A549 (cell line): ENCODE measurements at regions not wholly inside any gene's neighbourhood (a gene's known extent, or its start where the extent isn't known, plus 50 kb on each side); places are given as distances from the start of the nearest gene placed in this dataset.

Source experiments
- ATAC-seq, 2 experiments: fragments of 200-7000 bp in 1 of 2; fragments of >200 bp in 1 of 2; cut with Nextera tagmentation in 1 of 2; cut with Tn5 transposase in 1 of 2; 3 replicates each; pipeline versions ENCODE4 v1.8.0 to v1.9.1; 2018 to 2020; ENCODE audit warnings: mild to moderate bottlenecking in 1 of 2, moderate library complexity in 1 of 2
- CTCF ChIA-PET: fragments of 300-600 bp; sonication (Branson Sonifier 250); formaldehyde crosslinking; extraction: SDS; loops from one replicate; lab custom pipeline; 2021; ENCODE audit warnings: antibody characterized with exemption, inconsistent platforms; lab: Yijun Ruan, JAX
- POLR2A ChIA-PET: fragments of 350-600 bp; formaldehyde crosslinking; extraction: SDS; loops from one replicate; lab custom pipeline; 2021; ENCODE audit warnings: antibody characterized with exemption, inconsistent platforms; lab: Yijun Ruan, JAX
- DNase-seq, 2 experiments: peaks; one replicate each; pipeline versions ENCODE4 v3.0.0 to v3.0.0-alpha.2; 2011 to 2016; ENCODE audit warnings: low read depth in 1 of 2, low spot score in 1 of 2
- FAIRE-seq: peaks from 2 replicates; lab custom pipeline; 2011; peaks lifted over from hg19 to GRCh38; lab: Jason Lieb, UNC
- H3K27ac ChIP-seq, 2 experiments: fragments of >200 bp; sonication (Bioruptor Twin); formaldehyde crosslinking; 3 replicates each; pipeline ENCODE4 v1.5.1; 2016 to 2017
- H3K4me1 ChIP-seq: fragments of >200 bp; sonication (Bioruptor Twin); formaldehyde crosslinking; 3 replicates; pipeline ENCODE4 v1.6.1; 2016
- H3K4me2 ChIP-seq: fragments of >200 bp; sonication (Bioruptor Twin); formaldehyde crosslinking; 3 replicates; pipeline ENCODE4 v1.6.1; 2016
- H3K4me3 ChIP-seq: fragments of >200 bp; sonication (Bioruptor Twin); formaldehyde crosslinking; 3 replicates; pipeline ENCODE4 v1.5.1; 2016
- H3K9me3 ChIP-seq: fragments of >200 bp; sonication (Bioruptor Twin); formaldehyde crosslinking; 3 replicates; pipeline ENCODE4 v1.6.1; 2016
- BHLHE40 ChIP-seq: IDR thresholded peaks from 2 replicates; pipeline ENCODE4 v1.6.1; 2012; ENCODE audit warnings: low read depth, low read length, inconsistent platforms
- CBX2 ChIP-seq: fragments of 200-600 bp; sonication (generic); IDR thresholded peaks from 2 replicates; pipeline ENCODE4 v1.6.1; 2016; ENCODE audit warnings: low read depth, mild to moderate bottlenecking, borderline replicate concordance
- CHD2 ChIP-seq: fragments of 150-350 bp; IDR thresholded peaks from 2 replicates; pipeline ENCODE4 v1.6.1; 2014; ENCODE audit warnings: low read length; ENCODE audit not compliant: partially characterized antibody
- EHMT2 ChIP-seq: fragments of 200-600 bp; sonication (generic); IDR thresholded peaks from 2 replicates; pipeline ENCODE4 v1.6.1; 2016; ENCODE audit warnings: antibody characterized with exemption, low read depth, mild to moderate bottlenecking, moderate library complexity
- ESRRA ChIP-seq: fragments of 150-350 bp; IDR thresholded peaks from 2 replicates; pipeline ENCODE4 v1.6.1; 2014; ENCODE audit warnings: mild to moderate bottlenecking, low read length, borderline replicate concordance
- FOXS1 ChIP-seq: fragments of 250-450 bp; sonication (Bioruptor Pico); IDR thresholded peaks from 2 replicates; pipeline ENCODE4 v1.5.0; 2020; ENCODE audit warnings: mild to moderate bottlenecking, moderate library complexity
- GATA3 ChIP-seq: IDR thresholded peaks from 2 replicates; pipeline ENCODE4 v1.6.1; 2012; ENCODE audit warnings: borderline replicate concordance
- HDAC2 ChIP-seq: fragments of 200-600 bp; sonication (generic); IDR thresholded peaks from 2 replicates; pipeline ENCODE4 v1.6.1; 2016
- HOXB5 ChIP-seq: fragments of 250-450 bp; sonication (Bioruptor Pico); IDR thresholded peaks from 2 replicates; pipeline ENCODE4 v1.5.0; 2020; ENCODE audit warnings: mild to moderate bottlenecking, moderate library complexity
- JUN ChIP-seq, 2 experiments: fragments of >200 bp; sonication (Bioruptor Twin); formaldehyde crosslinking; IDR thresholded peaks; 2 replicates in 1 of 2; 3 replicates in 1 of 2; pipeline ENCODE4 v1.6.1; 2016 to 2017
- MAZ ChIP-seq: fragments of 150-350 bp; IDR thresholded peaks from 2 replicates; pipeline ENCODE4 v1.6.1; 2014; ENCODE audit warnings: antibody characterized with exemption, low read depth, low read length, borderline replicate concordance
- MYC ChIP-seq: IDR thresholded peaks from 2 replicates; pipeline ENCODE4 v1.6.1; 2012; ENCODE audit warnings: mild to moderate bottlenecking, inconsistent platforms, low read length, improper control_type of control experiment, borderline replicate concordance
- NR3C1 ChIP-seq: fragments of >200 bp; sonication (Bioruptor Twin); formaldehyde crosslinking; IDR thresholded peaks from 3 replicates; pipeline ENCODE4 v1.6.1; 2017
- PHF8 ChIP-seq: fragments of 200-600 bp; sonication (generic); IDR thresholded peaks from 2 replicates; pipeline ENCODE4 v1.6.1; 2016; ENCODE audit warnings: low read depth, mild to moderate bottlenecking, antibody characterized with exemption, moderate library complexity, borderline replicate concordance
- RARB ChIP-seq: fragments of 250-450 bp; sonication (Bioruptor Pico); IDR thresholded peaks from 2 replicates; pipeline ENCODE4 v1.8.0; 2021; ENCODE audit warnings: mild to moderate bottlenecking, moderate library complexity
- RCOR1 ChIP-seq: fragments of 150-350 bp; IDR thresholded peaks from 2 replicates; pipeline ENCODE4 v1.6.1; 2014; ENCODE audit warnings: antibody characterized with exemption, low read length, low read depth
- RNF2 ChIP-seq: fragments of 200-600 bp; sonication (generic); IDR thresholded peaks from 2 replicates; pipeline ENCODE4 v1.6.1; 2016; ENCODE audit warnings: low read depth, mild to moderate bottlenecking, antibody characterized with exemption, moderate library complexity, borderline replicate concordance
- SMC3 ChIP-seq: fragments of >200 bp; sonication (Bioruptor Twin); formaldehyde crosslinking; IDR thresholded peaks from 3 replicates; pipeline ENCODE4 v1.6.1; 2018; ENCODE audit warnings: inconsistent platforms
- ZNF302 ChIP-seq: fragments of 250-450 bp; sonication (Bioruptor Pico); IDR thresholded peaks from 2 replicates; pipeline ENCODE4 v1.9.0; 2021; ENCODE audit warnings: inconsistent platforms, mild to moderate bottlenecking, moderate library complexity
- WGBS: methylation state at CpG from one replicate; pipeline ENCODE4 v1.1.6; 2017; ENCODE audit errors: missing lambda C conversion rate; 5-methylcytosine and 5-hydroxymethylcytosine counted together
- TF ChIP-seq, protein P1 (sequence below): fragments of >200 bp; sonication (Bioruptor Twin); formaldehyde crosslinking; IDR thresholded peaks from 3 replicates; pipeline ENCODE4 v1.6.1; 2016
- TF ChIP-seq, protein P2 (sequence below): fragments of 150-350 bp; IDR thresholded peaks from 2 replicates; pipeline ENCODE4 v1.6.1; 2014; ENCODE audit warnings: low read depth, mild to moderate bottlenecking, low read length
- TF ChIP-seq, protein P3 (sequence below): IDR thresholded peaks from 2 replicates; pipeline ENCODE4 v1.6.1; 2012
- TF ChIP-seq, protein P4 (sequence below): fragments of 250-450 bp; sonication (Bioruptor Pico); IDR thresholded peaks from 2 replicates; pipeline ENCODE4 v1.5.0; 2021; ENCODE audit warnings: mild to moderate bottlenecking, moderate library complexity, borderline replicate concordance
- TF ChIP-seq, protein P5 (sequence below): IDR thresholded peaks from 2 replicates; pipeline ENCODE4 v1.6.1; 2012

DNA sequence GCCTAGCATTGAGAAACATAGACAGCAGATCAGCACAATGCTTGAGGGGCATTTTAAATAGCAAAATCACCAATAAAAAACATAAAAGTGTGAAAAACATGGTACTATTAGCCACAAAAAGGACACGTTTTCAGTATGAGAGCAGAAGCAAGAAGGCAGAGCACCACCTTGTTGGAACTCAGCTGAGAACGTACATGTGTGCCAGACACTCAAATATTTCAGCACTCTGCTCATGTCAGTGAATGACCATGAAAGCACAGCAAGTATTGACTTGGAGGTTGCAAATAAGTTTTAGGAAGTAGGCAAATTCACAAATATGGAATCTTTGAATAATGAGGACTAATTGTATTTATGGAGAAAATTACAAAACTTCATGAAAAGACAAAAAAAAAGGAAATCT lies 193.4 kb upstream of the PKN2 start:
- WGBS: 8% methylated on average over 2 of the region's 2 CpGs
- Histone ChIP-seq H3K9me3 (no peaks in the 10 kb centered on the region), H3K4me2 (no peak overlapping the region), H3K4me1 (no peaks in the 10 kb centered on the region), H3K4me3 (no peak overlapping the region), H3K27ac (no peak overlapping the region)
- POLR2A ChIA-PET: no interaction called here
- CTCF ChIA-PET: no interaction called here
- ATAC-seq (no peak), FAIRE-seq (no peak), DNase-seq (no peak)
- TF ChIP-seq MAZ: no peak
- TF ChIP-seq BHLHE40: no peak
- TF ChIP-seq ESRRA: no peak
- no peak for TF ChIP-seq JUN (IDR thresholded peaks at IDR 0.05)
- TF ChIP-seq, protein P1, sequence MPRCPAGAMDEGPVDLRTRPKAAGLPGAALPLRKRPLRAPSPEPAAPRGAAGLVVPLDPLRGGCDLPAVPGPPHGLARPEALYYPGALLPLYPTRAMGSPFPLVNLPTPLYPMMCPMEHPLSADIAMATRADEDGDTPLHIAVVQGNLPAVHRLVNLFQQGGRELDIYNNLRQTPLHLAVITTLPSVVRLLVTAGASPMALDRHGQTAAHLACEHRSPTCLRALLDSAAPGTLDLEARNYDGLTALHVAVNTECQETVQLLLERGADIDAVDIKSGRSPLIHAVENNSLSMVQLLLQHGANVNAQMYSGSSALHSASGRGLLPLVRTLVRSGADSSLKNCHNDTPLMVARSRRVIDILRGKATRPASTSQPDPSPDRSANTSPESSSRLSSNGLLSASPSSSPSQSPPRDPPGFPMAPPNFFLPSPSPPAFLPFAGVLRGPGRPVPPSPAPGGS: no peak
- TF ChIP-seq RARB (CRISPR knock-in tag): no peak
- TF ChIP-seq EHMT2: no peak
- TF ChIP-seq RCOR1: no peak

DNA sequence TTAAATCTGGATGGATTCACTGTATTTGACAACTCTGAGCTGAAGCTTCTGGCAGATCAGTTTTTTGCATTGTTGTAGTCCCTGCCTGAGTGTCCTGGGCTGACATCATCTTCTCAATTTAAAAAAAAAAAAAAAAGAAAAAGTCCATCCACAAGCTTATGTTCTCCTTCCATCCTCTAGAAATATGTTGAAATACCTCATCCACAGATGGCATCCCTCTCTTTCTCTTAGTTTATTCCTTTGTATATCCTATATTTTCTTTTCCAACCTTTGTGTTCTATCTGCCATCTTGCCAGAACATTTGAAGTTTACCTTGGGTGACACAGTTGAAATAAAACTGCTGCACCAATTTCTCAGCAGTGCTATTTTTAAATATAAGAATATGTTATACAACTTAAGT lies 184.4 kb upstream of the PKN2 start:
- CTCF ChIA-PET: no interaction called here
- DNase-seq (no peak), ATAC-seq (no peak), FAIRE-seq (no peak)
- Histone ChIP-seq H3K4me3 (no peak overlapping the region), H3K9me3 (no peaks in the 10 kb centered on the region), H3K27ac (no peak overlapping the region), H3K4me2 (no peak overlapping the region), H3K4me1 (no peaks in the 10 kb centered on the region)
- TF ChIP-seq ZNF302 (CRISPR knock-in tag) (no peak), PHF8 (no peak), NR3C1 (no peak), CHD2 (no peak), JUN (IDR thresholded peaks at IDR 0.05) (no peak), SMC3 (no peak), RNF2 (no peak), HDAC2 (no peak), CBX2 (no peak), GATA3 (no peak), MYC (no peak), EHMT2 (no peak), HOXB5 (no peak), FOXS1 (CRISPR knock-in tag) (no peak)
- TF ChIP-seq, protein P2, sequence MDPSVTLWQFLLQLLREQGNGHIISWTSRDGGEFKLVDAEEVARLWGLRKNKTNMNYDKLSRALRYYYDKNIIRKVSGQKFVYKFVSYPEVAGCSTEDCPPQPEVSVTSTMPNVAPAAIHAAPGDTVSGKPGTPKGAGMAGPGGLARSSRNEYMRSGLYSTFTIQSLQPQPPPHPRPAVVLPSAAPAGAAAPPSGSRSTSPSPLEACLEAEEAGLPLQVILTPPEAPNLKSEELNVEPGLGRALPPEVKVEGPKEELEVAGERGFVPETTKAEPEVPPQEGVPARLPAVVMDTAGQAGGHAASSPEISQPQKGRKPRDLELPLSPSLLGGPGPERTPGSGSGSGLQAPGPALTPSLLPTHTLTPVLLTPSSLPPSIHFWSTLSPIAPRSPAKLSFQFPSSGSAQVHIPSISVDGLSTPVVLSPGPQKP: no peak
- TF ChIP-seq, protein P3, sequence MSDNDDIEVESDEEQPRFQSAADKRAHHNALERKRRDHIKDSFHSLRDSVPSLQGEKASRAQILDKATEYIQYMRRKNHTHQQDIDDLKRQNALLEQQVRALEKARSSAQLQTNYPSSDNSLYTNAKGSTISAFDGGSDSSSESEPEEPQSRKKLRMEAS: no peak
- TF ChIP-seq, protein P4, sequence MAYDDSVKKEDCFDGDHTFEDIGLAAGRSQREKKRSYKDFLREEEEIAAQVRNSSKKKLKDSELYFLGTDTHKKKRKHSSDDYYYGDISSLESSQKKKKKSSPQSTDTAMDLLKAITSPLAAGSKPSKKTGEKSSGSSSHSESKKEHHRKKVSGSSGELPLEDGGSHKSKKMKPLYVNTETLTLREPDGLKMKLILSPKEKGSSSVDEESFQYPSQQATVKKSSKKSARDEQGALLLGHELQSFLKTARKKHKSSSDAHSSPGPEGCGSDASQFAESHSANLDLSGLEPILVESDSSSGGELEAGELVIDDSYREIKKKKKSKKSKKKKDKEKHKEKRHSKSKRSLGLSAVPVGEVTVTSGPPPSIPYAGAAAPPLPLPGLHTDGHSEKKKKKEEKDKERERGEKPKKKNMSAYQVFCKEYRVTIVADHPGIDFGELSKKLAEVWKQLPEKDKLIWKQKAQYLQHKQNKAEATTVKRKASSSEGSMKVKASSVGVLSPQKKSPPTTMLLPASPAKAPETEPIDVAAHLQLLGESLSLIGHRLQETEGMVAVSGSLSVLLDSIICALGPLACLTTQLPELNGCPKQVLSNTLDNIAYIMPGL (CRISPR knock-in tag): no peak
- TF ChIP-seq, protein P1: no peak
- TF ChIP-seq, protein P5, sequence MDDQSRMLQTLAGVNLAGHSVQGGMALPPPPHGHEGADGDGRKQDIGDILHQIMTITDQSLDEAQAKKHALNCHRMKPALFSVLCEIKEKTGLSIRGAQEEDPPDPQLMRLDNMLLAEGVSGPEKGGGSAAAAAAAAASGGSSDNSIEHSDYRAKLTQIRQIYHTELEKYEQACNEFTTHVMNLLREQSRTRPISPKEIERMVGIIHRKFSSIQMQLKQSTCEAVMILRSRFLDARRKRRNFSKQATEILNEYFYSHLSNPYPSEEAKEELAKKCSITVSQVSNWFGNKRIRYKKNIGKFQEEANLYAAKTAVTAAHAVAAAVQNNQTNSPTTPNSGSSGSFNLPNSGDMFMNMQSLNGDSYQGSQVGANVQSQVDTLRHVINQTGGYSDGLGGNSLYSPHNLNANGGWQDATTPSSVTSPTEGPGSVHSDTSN: no peak
- POLR2A ChIA-PET: no interaction called here
